A549 (cell line): ENCODE measurements at regions not wholly inside any gene's neighbourhood (a gene's known extent, or its start where the extent isn't known, plus 50 kb on each side); places are given as distances from the start of the nearest gene placed in this dataset.

Experiments used
- CTCF ChIP-seq: fragments of >200 bp; sonication (Bioruptor Twin); formaldehyde crosslinking; IDR thresholded peaks from 3 replicates; pipeline ENCODE4 v1.5.1; 2016
- MAX ChIP-seq: IDR thresholded peaks from 2 replicates; pipeline ENCODE4 v1.6.1; 2012
- PHF8 ChIP-seq: fragments of 200-600 bp; sonication (generic); IDR thresholded peaks from 2 replicates; pipeline ENCODE4 v1.6.1; 2016; ENCODE audit warnings: low read depth, mild to moderate bottlenecking, antibody characterized with exemption, moderate library complexity, borderline replicate concordance
- POLR2A ChIP-seq: IDR thresholded peaks from 2 replicates; pipeline ENCODE4 v1.6.1; 2012; ENCODE audit warnings: mild to moderate bottlenecking, low read length
- REST ChIP-seq: fragments of 200-600 bp; sonication (generic); IDR thresholded peaks from 2 replicates; pipeline ENCODE4 v1.6.1; 2016; ENCODE audit warnings: antibody characterized with exemption, mild to moderate bottlenecking, moderate library complexity
- ZFP36 ChIP-seq: fragments of 450-650 bp; IDR thresholded peaks from 2 replicates; pipeline ENCODE4 v1.6.1; 2014; ENCODE audit warnings: borderline replicate concordance; ENCODE audit not compliant: partially characterized antibody

GRCh38 chr1:95409276-95409675 is 175.3 kb downstream of the RWDD3 start:
- TF ChIP-seq MAX (no peak), REST (no peak), POLR2A (no peak), PHF8 (no peak), ZFP36 (no peak), CTCF (no peak)
